ENCODE measurements at regions not wholly inside any gene's neighbourhood (a gene's known extent, or its start where the extent isn't known, plus 50 kb on each side); places are given as distances from the start of the nearest gene placed in this dataset.

GRCh38 chr4:86544310-86544966, 49.7 kb upstream of the PTPN13 start:
- TF ChIP-seq GATA2 (IDR thresholded peaks at IDR 0.05; ENCODE audit: low read depth, low read length) (no peak), GATA3 (IDR thresholded peaks at IDR 0.05; ENCODE audit: low read depth, low read length) (no peak)

Data from SH-SY5Y (cell line).